ENCODE measurements at regions not wholly inside any gene's neighbourhood (a gene's known extent, or its start where the extent isn't known, plus 50 kb on each side); places are given as distances from the start of the nearest gene placed in this dataset.

GRCh38 chr12:123076604-123077297, 74.1 kb downstream of the PITPNM2 start:
- Histone ChIP-seq H3K36me3 (no peaks in the 10 kb centered on the region), H3K27me3 (ENCODE audit: low read depth) (no peaks in the 10 kb centered on the region), H3K4me3 (no peak overlapping the region), H3K9me3 (no peaks in the 10 kb centered on the region), H3K4me1 (peaks cover 40% of the 10 kb centered on the region), H3K27ac (no peak overlapping the region)
- TF ChIP-seq CTCF (IDR thresholded peaks at IDR 0.05) = no peak
- peak; percentile 44 to 70 for ATAC-seq
- intact Hi-C loops (cut with DNase I) = no loop called here
- no peak for DNase-seq

- TF ChIP-seq CTCF (IDR thresholded peaks at IDR 0.05) = no peak
- peak overlapping the region; percentile 58 for H3K27ac ChIP-seq
- intact Hi-C loops (cut with DNase I) = no loop called here
- no peaks in the 10 kb centered on the region for H3K9me3 ChIP-seq
- DNase-seq (peak; percentile 59), ATAC-seq (peak; percentile 80 to 85)
- no peaks in the 10 kb centered on the region for H3K27me3 ChIP-seq (ENCODE audit: low read depth)
- H3K36me3 ChIP-seq = no peaks in the 10 kb centered on the region
- peak overlapping the region; percentile 8 for H3K4me3 ChIP-seq
- peaks cover 49% of the 10 kb centered on the region for H3K4me1 ChIP-seq
Observed at GRCh38 chr12:123075646-123076171, 75.2 kb downstream of the PITPNM2 start.

- Histone ChIP-seq H3K4me1 (peaks cover 55% of the 10 kb centered on the region), H3K27ac (peak overlapping the region; percentile 58), H3K36me3 (no peaks in the 10 kb centered on the region), H3K9me3 (no peaks in the 10 kb centered on the region), H3K4me3 (no peak overlapping the region), H3K27me3 (ENCODE audit: low read depth) (no peaks in the 10 kb centered on the region)
- intact Hi-C loops (cut with DNase I) = no loop called here
- TF ChIP-seq CTCF (IDR thresholded peaks at IDR 0.05) = no peak
- ATAC-seq = no peak
- no peak for DNase-seq
Observed at GRCh38 chr12:123075087-123075645, 75.7 kb downstream of the PITPNM2 start.

GRCh38 chr12:123073962-123074801, 76.7 kb downstream of the PITPNM2 start:
- Histone ChIP-seq H3K27me3 (ENCODE audit: low read depth) (no peaks in the 10 kb centered on the region), H3K27ac (no peak overlapping the region), H3K4me3 (no peak overlapping the region), H3K9me3 (no peaks in the 10 kb centered on the region), H3K4me1 (peaks cover 65% of the 10 kb centered on the region), H3K36me3 (no peaks in the 10 kb centered on the region)
- TF ChIP-seq CTCF (IDR thresholded peaks at IDR 0.05) = no peak
- intact Hi-C loops (cut with DNase I) = no loop called here
- no peak for ATAC-seq
- no peak for DNase-seq

- H3K9me3 ChIP-seq = no peaks in the 10 kb centered on the region
- H3K4me3 ChIP-seq = no peak overlapping the region
- intact Hi-C loops (cut with DNase I) = no loop called here
- no peak for DNase-seq
- no peaks in the 10 kb centered on the region for H3K36me3 ChIP-seq
- H3K27me3 ChIP-seq (ENCODE audit: low read depth) = no peaks in the 10 kb centered on the region
- H3K27ac ChIP-seq = no peak overlapping the region
- peaks cover 64% of the 10 kb centered on the region for H3K4me1 ChIP-seq
- no peak for TF ChIP-seq CTCF (IDR thresholded peaks at IDR 0.05)
- ATAC-seq = no peak
Observed at GRCh38 chr12:123073292-123073691, 77.6 kb downstream of the PITPNM2 start.

Measured in lower lobe of right lung (tissue), 2 donors.